GM19372 (cell line): ENCODE measurements at regions not wholly inside any gene's neighbourhood (a gene's known extent, or its start where the extent isn't known, plus 50 kb on each side); places are given as distances from the start of the nearest gene placed in this dataset.
"Not testable (repeated sequence)": the region's sequence is repeated elsewhere in the genome, so short reads cannot be mapped to it uniquely, and the experiment has no call there.

ENCODE experiments used
- ATAC-seq: cut with Tn5 transposase; IDR thresholded peaks from one replicate; pipeline ENCODE4 v1.9.1; 2021; ENCODE audit warnings: mild to moderate bottlenecking, low read depth, moderate library complexity; ENCODE audit not compliant: unreplicated experiment

- ATAC-seq, result no peak
Observed at GRCh38 chr9:3660936-3661335, 135.1 kb upstream of the RFX3 start.

- no peak for ATAC-seq
Observed at GRCh38 chr9:3659647-3660046, 133.8 kb upstream of the RFX3 start.

- no peak for ATAC-seq
Observed at GRCh38 chr9:3658964-3659363, 133.2 kb upstream of the RFX3 start.

DNA sequence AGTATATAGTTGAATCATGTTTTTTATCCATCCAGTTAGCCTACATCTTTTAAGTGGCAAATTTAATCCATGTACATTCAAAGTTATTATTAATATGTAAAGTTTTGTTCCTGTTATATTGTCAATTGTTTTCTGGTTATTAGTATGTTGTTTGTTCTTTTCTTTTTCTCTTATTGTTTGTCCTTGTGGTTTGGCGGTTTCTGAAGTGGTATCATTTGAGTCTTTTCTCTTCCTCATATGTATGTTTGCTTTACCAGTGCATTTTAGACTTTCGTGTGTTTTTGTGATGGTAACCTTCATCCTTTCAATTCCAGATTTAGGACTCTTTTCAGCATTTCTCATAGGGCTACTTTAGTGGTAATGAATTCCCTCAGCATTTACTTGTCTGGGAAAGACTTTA lies 130.4 kb upstream of the RFX3 start:
- no peak for ATAC-seq

GRCh38 chr9:3650994-3651622 lies 125.3 kb upstream of the RFX3 start:
- no peak for ATAC-seq

DNA sequence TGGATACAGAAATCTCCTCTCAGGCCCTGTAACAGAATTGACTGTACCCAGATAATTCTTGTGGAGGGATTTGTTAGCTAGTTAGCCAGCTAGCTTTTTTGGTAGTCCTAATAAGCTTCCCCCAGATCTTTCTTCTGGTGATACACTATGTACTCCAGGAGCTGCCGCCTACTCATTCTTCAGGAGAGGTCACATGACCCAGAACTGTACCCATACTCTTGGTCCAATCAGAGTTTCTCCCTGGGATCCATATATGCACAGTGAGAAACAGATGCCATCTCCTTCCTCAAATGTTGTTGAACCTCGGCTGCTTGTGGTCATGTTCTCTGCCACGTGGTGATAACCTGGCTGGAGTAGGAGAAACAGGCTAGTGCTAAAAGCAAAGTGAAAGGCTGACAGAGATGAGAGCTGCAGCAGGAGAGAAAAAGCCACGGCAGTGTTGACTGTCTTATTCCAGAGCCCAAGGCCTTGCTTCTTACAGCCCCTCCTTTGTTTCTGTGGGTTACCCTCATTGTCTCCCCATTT lies 123.0 kb upstream of the RFX3 start:
- ATAC-seq, result no peak

DNA sequence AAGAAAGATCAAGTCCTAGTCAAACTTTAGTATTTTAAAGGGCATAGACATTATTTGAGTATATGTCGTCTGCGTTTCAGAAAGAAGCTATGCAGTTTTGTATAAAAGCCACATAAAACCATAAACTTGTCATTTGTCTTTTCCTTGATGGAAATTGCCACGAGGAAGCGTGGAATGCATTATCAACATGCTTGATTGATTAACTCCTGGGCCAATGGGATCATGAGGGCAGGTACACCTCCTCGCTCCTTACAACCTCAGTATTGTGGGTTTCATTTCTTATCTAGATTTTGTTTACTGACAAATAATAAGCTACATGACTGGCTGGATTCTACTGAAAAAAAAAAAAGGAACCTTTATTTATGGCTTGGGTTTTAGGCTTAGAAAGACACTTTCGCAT lies 122.5 kb upstream of the RFX3 start:
- ATAC-seq, result no peak

- no peak for ATAC-seq
Observed at GRCh38 chr9:3647652-3648051, 121.9 kb upstream of the RFX3 start.

- no peak for ATAC-seq
Observed at GRCh38 chr9:3646226-3646625, 120.4 kb upstream of the RFX3 start.

DNA sequence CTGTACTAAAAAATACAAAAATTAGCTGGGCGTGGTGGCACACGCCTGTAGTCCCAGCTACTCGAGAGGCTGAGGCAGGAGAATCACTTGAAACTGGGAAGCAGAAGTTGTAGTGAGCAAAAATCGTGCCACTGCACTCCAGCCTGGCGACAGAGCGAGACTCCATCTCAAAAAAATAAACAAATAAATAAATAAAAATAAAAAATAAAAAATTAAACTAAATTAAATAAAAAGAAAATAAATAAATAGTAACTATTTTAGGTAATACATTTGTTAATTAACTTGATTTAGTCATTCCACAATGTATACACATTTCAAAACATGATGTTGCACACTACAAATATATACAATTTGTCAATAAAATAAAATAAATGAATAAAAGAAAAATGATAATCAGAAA lies 116.3 kb upstream of the RFX3 start:
- not testable (repeated sequence) for ATAC-seq

GRCh38 chr9:3629495-3629894 lies 103.7 kb upstream of the RFX3 start:
- ATAC-seq, result no peak

GRCh38 chr9:3628239-3628638 lies 102.4 kb upstream of the RFX3 start:
- no peak for ATAC-seq

DNA sequence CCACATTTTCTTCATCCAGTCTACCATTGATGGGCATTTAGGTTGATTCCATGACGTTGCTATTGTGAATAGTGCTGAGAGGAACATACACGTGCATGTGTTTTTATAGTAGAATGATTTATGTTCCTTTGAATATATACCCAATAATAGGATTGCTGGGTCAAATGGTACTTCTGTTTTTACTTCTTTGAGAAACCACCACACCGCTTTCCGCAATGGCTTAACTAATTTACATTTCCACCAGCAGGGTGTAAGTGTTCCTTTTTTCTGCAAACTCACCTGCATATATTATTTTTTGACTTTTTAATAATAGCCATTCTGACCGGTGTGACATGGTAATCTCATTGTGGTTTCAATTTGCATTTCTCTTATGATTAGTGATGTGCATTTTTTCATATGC lies 82.2 kb upstream of the RFX3 start:
- no peak for ATAC-seq

DNA sequence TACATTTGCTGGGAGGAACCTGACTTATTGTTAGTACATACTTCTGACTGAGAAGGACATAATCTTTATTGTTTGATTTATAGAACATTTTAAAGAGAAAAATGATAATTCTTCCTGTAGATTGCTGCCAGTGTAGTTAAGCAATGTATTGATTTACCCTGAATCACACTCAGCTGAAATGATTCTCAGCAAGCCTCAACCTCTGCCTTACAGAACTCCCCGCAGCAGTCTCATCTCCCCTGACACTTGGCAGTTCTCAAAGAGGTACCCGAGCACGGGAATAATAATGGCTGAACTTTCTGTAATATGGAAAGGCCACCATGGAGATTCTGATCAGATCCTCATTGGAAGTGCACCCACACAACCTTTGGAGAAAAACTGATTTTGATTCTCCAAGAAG lies 74.9 kb upstream of the RFX3 start:
- ATAC-seq, result no peak

DNA sequence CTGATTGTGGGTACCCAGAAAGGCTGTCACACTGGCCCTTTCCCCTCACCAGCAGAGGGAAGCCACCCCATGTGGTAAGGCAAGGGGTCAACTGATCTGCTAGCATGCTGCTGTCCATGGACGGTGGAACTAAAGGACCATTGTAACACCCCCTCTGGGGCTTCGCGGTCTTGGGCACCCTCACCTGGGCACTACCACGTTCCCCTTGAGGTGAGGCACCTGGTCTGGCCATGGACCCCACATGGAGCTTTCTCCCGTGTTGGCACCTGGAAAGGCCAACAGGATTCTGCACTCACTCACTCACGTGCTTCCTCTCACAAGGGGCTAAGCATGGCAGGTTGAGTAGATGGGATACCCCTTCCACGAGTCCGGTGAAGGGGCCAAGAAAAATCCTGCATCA lies 72.0 kb upstream of the RFX3 start:
- ATAC-seq, result no peak

DNA sequence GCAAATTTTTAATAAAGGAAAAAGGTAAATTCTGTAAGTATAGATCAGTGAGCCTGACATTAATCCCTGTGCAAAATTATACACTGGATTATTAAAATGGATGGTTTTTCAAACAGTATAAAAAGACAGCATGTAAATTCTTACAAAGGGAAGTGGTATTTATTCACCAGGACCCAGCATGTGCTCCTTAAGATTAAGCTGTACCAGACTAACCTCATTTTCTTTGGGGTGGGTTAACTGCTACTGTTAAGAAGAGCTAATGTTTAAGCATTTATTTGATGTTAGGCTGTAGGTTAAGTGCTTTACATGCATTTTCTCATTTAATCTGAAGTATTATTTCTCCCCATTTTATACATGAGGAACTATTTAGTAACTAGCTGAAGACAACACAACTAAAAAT lies 60.3 kb upstream of the RFX3 start:
- ATAC-seq, result no peak

DNA sequence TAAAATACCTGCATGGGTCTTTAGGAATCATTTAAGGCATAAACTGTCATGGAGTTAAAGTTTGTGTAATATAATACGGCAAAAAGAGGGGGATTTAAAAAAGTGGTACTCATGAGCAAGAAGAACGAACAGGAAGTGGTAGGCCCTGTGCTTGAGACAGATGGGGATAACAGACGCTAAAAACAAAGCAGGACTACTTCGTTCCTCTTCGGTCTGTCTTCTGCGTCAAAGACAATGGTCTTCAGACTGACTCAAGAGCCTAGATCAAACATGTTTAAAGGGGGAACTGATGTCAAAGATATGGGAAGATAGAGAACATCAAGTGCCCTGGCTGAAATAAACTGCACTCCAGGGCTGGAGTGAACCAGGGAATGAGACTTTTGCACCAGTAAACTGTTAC lies 59.8 kb upstream of the RFX3 start:
- ATAC-seq, result no peak

- no peak for ATAC-seq
Observed at GRCh38 chr9:3578786-3579185, 53.0 kb upstream of the RFX3 start.

DNA sequence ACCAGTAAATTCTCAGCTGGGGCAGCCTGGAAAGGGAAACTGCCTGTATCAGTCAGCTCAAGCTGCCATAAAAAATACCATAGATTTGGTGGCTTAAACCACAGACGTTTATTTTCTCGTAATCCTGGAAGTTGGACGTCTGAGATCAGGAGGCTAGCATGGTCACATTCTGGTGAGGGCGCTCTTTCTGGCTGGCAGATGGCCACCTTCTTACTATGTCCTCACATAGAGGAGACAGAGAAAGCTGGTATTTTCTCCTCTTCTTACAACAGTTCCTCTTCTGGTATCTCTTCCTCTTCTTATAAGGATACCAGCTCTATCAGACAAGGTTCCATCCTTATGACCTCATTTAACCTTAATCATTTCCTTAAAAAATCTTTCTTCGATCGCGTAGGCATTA lies 50.5 kb upstream of the RFX3 start:
- no peak for ATAC-seq

DNA sequence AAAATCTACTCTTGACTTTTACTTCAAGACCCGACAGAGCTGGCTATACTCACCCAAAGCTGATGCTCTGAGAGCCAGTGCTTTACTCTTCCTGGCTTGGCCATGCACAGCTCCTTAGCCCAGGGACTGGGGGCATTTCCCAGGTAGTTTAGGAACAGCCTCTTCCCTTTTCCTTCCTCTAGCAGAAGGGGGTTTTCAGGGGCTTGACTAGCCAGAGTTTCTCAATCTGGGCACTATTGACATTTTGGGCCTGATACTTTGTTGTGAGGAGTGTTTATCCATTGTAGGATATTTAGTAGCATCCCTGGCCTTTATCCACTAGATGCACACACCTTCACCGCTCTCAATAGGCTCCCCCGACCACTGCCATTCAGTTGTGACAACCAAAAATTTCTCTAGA lies 50.0 kb upstream of the RFX3 start:
- no peak for ATAC-seq
